ENCODE measurements at regions not wholly inside any gene's neighbourhood (a gene's known extent, or its start where the extent isn't known, plus 50 kb on each side); places are given as distances from the start of the nearest gene placed in this dataset.

GRCh38 chr5:50929174-50929573 lies 262.7 kb downstream of the PARP8 start (continued):
- TF ChIP-seq, protein P1, sequence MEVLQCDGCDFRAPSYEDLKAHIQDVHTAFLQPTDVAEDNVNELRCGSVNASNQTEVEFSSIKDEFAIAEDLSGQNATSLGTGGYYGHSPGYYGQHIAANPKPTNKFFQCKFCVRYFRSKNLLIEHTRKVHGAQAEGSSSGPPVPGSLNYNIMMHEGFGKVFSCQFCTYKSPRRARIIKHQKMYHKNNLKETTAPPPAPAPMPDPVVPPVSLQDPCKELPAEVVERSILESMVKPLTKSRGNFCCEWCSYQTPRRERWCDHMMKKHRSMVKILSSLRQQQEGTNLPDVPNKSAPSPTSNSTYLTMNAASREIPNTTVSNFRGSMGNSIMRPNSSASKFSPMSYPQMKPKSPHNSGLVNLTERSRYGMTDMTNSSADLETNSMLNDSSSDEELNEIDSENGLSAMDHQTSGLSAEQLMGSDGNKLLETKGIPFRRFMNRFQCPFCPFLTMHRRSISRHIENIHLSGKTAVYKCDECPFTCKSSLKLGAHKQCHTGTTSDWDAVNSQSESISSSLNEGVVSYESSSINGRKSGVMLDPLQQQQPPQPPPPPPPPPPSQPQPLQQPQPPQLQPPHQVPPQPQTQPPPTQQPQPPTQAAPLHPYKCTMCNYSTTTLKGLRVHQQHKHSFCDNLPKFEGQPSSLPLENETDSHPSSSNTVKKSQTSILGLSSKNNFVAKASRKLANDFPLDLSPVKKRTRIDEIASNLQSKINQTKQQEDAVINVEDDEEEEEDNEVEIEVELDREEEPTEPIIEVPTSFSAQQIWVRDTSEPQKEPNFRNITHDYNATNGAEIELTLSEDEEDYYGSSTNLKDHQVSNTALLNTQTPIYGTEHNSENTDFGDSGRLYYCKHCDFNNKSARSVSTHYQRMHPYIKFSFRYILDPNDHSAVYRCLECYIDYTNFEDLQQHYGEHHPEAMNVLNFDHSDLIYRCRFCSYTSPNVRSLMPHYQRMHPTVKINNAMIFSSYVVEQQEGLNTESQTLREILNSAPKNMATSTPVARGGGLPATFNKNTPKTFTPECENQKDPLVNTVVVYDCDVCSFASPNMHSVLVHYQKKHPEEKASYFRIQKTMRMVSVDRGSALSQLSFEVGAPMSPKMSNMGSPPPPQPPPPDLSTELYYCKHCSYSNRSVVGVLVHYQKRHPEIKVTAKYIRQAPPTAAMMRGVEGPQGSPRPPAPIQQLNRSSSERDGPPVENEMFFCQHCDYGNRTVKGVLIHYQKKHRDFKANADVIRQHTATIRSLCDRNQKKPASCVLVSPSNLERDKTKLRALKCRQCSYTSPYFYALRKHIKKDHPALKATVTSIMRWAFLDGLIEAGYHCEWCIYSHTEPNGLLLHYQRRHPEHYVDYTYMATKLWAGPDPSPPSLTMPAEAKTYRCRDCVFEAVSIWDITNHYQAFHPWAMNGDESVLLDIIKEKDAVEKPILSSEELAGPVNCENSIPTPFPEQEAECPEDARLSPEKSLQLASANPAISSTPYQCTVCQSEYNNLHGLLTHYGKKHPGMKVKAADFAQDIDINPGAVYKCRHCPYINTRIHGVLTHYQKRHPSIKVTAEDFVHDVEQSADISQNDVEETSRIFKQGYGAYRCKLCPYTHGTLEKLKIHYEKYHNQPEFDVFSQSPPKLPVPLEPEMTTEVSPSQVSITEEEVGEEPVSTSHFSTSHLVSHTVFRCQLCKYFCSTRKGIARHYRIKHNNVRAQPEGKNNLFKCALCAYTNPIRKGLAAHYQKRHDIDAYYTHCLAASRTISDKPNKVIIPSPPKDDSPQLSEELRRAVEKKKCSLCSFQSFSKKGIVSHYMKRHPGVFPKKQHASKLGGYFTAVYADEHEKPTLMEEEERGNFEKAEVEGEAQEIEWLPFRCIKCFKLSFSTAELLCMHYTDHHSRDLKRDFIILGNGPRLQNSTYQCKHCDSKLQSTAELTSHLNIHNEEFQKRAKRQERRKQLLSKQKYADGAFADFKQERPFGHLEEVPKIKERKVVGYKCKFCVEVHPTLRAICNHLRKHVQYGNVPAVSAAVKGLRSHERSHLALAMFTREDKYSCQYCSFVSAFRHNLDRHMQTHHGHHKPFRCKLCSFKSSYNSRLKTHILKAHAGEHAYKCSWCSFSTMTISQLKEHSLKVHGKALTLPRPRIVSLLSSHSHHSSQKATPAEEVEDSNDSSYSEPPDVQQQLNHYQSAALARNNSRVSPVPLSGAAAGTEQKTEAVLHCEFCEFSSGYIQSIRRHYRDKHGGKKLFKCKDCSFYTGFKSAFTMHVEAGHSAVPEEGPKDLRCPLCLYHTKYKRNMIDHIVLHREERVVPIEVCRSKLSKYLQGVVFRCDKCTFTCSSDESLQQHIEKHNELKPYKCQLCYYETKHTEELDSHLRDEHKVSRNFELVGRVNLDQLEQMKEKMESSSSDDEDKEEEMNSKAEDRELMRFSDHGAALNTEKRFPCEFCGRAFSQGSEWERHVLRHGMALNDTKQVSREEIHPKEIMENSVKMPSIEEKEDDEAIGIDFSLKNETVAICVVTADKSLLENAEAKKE (CRISPR knock-in tag; IDR thresholded peaks at IDR 0.05), result no peak
- TF ChIP-seq, protein P2, sequence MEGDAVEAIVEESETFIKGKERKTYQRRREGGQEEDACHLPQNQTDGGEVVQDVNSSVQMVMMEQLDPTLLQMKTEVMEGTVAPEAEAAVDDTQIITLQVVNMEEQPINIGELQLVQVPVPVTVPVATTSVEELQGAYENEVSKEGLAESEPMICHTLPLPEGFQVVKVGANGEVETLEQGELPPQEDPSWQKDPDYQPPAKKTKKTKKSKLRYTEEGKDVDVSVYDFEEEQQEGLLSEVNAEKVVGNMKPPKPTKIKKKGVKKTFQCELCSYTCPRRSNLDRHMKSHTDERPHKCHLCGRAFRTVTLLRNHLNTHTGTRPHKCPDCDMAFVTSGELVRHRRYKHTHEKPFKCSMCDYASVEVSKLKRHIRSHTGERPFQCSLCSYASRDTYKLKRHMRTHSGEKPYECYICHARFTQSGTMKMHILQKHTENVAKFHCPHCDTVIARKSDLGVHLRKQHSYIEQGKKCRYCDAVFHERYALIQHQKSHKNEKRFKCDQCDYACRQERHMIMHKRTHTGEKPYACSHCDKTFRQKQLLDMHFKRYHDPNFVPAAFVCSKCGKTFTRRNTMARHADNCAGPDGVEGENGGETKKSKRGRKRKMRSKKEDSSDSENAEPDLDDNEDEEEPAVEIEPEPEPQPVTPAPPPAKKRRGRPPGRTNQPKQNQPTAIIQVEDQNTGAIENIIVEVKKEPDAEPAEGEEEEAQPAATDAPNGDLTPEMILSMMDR (conservative IDR thresholded peaks at IDR 0.05; ENCODE audit: low read depth in 2 of 2), result no peak
- TF ChIP-seq, protein P3, sequence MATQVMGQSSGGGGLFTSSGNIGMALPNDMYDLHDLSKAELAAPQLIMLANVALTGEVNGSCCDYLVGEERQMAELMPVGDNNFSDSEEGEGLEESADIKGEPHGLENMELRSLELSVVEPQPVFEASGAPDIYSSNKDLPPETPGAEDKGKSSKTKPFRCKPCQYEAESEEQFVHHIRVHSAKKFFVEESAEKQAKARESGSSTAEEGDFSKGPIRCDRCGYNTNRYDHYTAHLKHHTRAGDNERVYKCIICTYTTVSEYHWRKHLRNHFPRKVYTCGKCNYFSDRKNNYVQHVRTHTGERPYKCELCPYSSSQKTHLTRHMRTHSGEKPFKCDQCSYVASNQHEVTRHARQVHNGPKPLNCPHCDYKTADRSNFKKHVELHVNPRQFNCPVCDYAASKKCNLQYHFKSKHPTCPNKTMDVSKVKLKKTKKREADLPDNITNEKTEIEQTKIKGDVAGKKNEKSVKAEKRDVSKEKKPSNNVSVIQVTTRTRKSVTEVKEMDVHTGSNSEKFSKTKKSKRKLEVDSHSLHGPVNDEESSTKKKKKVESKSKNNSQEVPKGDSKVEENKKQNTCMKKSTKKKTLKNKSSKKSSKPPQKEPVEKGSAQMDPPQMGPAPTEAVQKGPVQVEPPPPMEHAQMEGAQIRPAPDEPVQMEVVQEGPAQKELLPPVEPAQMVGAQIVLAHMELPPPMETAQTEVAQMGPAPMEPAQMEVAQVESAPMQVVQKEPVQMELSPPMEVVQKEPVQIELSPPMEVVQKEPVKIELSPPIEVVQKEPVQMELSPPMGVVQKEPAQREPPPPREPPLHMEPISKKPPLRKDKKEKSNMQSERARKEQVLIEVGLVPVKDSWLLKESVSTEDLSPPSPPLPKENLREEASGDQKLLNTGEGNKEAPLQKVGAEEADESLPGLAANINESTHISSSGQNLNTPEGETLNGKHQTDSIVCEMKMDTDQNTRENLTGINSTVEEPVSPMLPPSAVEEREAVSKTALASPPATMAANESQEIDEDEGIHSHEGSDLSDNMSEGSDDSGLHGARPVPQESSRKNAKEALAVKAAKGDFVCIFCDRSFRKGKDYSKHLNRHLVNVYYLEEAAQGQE (IDR thresholded peaks at IDR 0.05; ENCODE audit: unreplicated experiment), result no peak
- TF ChIP-seq EZH2 (IDR thresholded peaks at IDR 0.05; ENCODE audit: low read depth, unreplicated experiment) (no peak), CREB1 (CRISPR knock-in tag; IDR thresholded peaks at IDR 0.05; ENCODE audit: low read depth) (no peak), POLR2AphosphoS5 (IDR thresholded peaks at IDR 0.05; ENCODE audit: low read depth) (no peak), STAT1 (IDR thresholded peaks at IDR 0.05; ENCODE audit: unreplicated experiment) (no peak)

All from GM23338 (cell line).